ENCODE measurements at regions not wholly inside any gene's neighbourhood (a gene's known extent, or its start where the extent isn't known, plus 50 kb on each side); places are given as distances from the start of the nearest gene placed in this dataset.
"Not testable (repeated sequence)": the region's sequence is repeated elsewhere in the genome, so short reads cannot be mapped to it uniquely, and the experiment has no call there.

- no peak for DNase-seq
These were observed 1288.6 kb upstream of the CDH2 start for GRCh38 chr18:29465526-29465925.

DNA sequence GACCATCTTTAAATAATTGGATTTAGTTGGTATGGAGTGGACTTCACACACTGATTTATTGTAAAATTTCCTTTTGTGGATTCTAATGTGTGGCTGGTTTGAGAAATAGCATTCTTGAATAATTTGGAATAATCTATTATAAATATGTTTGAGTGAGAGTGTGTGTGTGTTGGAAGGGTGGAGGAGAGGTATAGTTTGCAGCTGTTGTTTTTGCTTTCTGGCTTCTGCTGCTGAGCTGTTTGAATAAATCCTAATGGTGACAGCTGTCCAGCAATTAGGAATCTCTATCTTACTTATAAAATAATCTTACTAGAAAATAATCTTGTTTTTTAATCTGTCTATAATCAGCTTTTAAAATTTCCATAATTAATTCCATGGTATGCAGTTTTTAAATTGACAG is 1283.0 kb upstream of the CDH2 start:
- DNase-seq = no peak

DNA sequence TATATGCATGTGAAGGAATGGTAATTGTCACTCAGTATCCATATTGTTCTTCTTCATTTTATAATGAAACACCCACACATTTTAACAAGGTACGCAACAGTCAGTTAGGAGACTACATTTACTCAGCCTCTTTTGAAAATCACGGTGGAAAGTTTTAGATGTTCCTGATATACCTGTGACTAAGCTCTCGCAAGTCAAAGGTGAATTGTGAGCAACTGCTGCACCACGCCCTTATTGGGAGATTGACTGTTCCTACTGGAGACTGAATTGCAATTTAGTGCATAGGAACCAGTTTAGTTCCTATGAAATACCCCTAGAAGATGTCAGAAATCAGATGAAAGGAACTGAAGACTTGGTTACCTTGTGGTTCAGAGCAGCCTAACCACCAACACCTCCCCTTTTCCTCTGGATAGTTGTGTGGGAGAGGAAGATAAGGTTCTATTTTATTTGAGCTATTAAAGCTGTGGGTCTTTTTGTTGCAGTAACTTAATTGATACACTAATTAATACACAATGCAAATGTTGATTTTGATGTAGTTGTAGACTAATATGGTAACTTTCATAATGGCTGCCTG is 1280.5 kb upstream of the CDH2 start:
- no peak for DNase-seq

DNA sequence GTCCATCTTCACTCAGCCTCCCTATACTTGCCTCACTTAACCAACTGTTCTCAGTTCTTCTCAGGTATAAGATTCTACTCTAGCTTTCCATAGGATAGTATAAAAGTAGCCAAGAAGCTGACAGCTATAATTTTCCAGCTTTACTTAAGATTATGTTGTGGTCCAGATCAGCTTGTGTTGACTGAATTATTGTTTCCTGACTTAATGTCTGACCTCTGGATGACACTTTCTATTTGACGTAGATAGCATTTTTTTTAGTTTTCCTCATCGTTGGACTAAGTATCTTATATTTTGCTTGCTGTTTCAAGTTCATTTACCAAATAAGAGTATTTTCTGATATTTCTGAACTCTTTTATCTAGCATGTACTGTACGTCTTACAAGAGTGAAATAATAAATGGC is 1272.5 kb upstream of the CDH2 start:
- no peak for DNase-seq

DNA sequence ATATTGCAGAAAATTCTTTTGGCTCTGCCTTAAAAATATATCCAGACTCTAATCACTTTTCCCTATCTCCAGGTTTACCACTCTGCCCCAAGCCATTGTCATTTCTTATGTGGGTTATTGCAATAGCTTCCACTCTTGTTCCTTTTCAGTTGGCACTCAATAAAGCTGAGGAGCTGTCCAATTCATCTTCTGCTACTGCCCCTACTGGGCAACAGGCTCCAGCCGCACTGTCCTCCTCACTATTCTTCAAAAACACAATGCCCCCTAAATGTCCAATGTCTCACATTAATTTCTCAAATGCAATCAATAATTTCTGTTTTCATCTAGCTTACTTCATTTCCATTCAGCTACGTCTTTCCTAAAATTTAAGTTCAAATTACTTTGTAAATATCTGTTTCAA is 1262.5 kb upstream of the CDH2 start:
- no peak for DNase-seq

- DNase-seq = no peak
These were observed 1259.5 kb upstream of the CDH2 start for GRCh38 chr18:29436459-29436858.

DNA sequence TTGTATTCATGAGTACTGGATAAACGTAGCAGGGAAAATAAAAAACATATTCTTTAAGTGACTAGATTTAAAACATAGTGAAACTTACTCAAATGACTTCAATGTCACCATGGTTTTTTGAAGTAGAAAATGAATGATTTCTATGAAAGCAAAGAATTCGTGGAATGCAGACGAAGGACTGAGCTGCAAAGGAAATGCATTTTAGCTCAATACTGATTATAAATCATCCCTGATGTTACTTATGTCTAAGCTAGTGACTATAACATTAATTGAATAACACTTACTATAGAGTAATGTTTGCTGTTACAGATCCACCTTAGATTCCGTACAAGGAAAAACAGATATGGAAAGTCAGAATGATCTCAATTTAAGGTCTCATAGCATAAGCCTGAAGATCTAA is 1257.7 kb upstream of the CDH2 start:
- DNase-seq = no peak

- DNase-seq = no peak
These were observed 1253.5 kb upstream of the CDH2 start for GRCh38 chr18:29430416-29430815.

GRCh38 chr18:29418136-29418535 is 1241.2 kb upstream of the CDH2 start:
- DNase-seq = no peak

DNA sequence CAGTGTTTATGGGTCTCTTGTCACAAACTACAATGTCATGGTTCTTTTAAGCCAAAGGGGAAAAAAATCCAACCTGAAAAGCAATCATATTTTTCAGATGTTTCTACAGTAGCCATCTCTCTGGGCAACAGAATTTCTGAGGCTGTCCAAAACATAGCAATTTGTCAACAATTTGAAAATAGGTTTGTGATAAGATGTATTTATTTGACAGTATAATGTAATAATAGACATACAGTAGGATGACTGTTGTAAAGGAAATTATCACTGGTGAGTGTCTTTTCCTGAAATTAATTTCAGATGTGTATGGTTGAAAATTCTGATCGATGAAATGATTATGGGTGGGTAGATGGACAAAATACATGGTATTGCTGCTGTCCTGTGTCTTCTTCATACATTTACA is 1230.1 kb upstream of the CDH2 start:
- no peak for DNase-seq

GRCh38 chr18:29397536-29397935 is 1220.6 kb upstream of the CDH2 start:
- no peak for DNase-seq

- DNase-seq = no peak
These were observed 1206.7 kb upstream of the CDH2 start for GRCh38 chr18:29383311-29384273.

DNA sequence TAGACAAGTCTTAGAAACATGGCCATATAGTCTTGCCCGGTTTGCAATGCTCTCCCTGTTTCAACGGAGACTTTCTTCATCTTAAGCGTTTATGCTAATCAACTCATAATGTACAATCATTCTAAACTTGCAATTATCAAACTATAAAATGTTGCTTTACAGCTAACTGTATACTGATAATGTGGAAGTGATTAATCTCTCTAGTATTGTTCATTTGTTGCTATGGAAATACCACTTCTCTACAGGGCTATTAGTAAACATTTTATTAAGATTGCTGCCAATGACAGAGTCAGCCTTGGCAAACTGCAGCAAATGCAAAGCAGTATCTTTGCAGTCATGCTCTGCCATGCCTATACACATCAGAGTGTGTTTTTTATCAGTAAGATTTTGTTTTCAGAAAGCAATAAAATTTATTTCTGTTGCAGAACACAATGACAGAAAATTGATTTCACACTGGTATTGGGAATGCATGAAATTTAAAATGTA is 1201.8 kb upstream of the CDH2 start:
- DNase-seq = no peak

- no peak for DNase-seq
These were observed 1200.4 kb upstream of the CDH2 start for GRCh38 chr18:29377346-29377745.

GRCh38 chr18:29373000-29373399 is 1196.1 kb upstream of the CDH2 start:
- no peak for DNase-seq

DNA sequence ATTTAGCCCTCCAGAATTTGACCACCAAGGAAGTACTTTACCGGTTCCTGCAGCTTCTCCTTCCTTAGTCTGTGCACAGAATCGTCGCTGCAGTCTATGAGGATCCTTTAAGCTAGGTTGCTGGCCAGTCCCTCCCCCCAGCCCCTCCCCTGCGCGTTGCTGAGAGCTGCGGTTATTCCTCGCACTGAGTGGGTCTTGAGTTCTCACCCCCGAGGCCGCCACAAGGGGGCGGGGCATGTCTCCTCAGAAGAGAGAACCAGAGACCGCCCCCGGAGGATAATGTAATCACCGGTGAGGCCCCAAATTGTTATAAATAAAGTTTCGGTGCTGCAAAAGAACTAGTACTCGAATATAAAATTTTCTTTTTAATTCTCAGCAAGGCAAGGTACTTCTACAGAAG is 1184.9 kb upstream of the CDH2 start:
- no peak for DNase-seq

GRCh38 chr18:29360659-29361058 is 1183.7 kb upstream of the CDH2 start:
- not testable (repeated sequence) for DNase-seq

- not testable (repeated sequence) for DNase-seq
These were observed 1182.3 kb upstream of the CDH2 start for GRCh38 chr18:29359222-29359621.

DNA sequence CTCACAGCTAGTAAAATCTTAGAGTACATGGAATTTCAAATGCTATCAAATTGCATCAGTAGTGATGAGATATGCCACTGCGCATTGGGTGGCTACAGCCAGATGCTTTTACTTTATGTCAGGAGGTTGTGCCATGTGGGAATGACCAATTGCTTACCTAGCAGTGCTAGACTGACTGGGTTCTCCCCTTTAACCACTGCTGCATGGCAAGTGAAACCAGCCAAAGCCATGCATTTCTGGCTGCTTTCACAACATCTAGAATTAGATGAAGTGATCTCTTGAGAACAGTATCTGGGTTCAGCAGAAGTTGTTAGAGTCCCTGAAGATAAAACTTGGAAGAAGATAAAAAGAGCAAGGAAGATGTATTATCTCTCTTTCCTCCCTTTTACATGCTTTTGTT is 1174.2 kb upstream of the CDH2 start:
- DNase-seq = no peak

- no peak for DNase-seq
These were observed 1152.0 kb upstream of the CDH2 start for GRCh38 chr18:29328932-29329331.

- no peak for DNase-seq
These were observed 1149.3 kb upstream of the CDH2 start for GRCh38 chr18:29326214-29326613.

DNA sequence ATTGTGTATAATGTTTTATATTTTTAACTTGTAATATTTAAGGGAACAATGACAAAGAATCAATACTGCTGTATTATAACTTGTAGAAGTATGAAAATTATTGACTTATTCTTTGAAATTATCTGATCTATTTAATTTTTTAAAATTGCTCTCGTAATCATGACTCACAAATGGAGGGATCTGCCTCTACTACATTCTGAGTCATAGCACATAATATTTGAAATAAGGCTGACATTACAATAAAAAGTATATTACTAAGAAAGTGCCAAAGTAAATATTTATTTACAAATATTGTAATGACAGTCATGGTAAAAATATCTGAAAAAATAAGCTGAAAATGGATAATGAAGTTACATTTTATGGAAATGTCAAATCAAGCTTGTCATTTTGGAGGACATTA is 1144.6 kb upstream of the CDH2 start:
- DNase-seq = no peak

DNA sequence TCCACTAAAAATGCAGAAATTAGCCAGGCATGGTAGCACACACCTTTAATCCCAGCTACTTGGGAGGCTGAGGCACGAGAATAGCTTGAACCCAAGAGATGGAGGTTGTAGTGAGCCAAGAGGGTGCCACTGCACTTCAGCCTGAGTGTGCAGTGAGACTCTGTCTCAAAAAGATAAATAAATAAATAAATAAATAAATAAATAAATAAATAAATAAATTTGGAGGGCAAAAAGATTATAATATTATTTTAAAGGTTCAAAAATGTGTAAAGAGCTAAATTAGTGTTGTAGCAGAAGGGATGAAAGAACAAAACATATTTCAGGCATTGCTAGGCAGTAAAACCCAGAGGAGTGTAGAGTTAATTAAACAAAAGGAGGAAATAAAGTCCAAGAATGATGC is 1136.4 kb upstream of the CDH2 start:
- no peak for DNase-seq

DNA sequence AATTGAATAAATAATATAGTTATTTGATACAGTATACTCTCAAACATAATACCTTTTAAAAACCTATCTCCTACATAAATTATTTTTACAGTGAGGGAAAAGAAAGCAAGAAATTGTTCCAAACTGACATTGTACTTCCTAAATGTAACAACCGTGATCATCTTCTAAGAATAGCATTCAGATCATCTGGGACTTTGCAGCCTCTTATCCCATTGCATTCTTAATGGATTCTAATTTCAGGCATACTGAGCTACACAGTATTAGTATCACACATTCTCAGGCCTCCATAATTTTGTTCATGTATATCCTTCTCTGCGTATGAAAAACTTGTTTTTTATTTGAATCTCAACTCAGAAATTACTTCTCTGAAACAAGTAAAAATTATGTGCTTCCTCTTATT is 1134.7 kb upstream of the CDH2 start:
- DNase-seq = no peak

Data from retina (tissue), 1 donor.